Transverse colon (tissue), 4 donors: ENCODE measurements at regions not wholly inside any gene's neighbourhood (a gene's known extent, or its start where the extent isn't known, plus 50 kb on each side); places are given as distances from the start of the nearest gene placed in this dataset.

Experiments used
- DNase-seq: peaks from one replicate; pipeline ENCODE4 v3.0.0-alpha.2; 2019
- H3K27ac ChIP-seq, 4 donors: fragments of 200-600 bp; sonication (generic); 2 replicates each; pipeline ENCODE4 v1.5.1; 2016 to 2018; ENCODE audit warnings: inconsistent platforms in 4 of 4
- H3K27me3 ChIP-seq: fragments of 200-600 bp; sonication (generic); 2 replicates; pipeline ENCODE4 v1.5.1; 2017; ENCODE audit warnings: inconsistent platforms
- H3K36me3 ChIP-seq, 4 donors: fragments of 200-600 bp; sonication (generic); 2 replicates each; pipeline ENCODE4 v1.5.1; 2017 to 2019; ENCODE audit warnings: inconsistent platforms in 4 of 4
- H3K4me1 ChIP-seq, 4 donors: fragments of 200-600 bp; sonication (generic); 2 replicates each; pipeline ENCODE4 v1.5.1; 2017 to 2020; ENCODE audit warnings: inconsistent platforms in 4 of 4
- H3K4me3 ChIP-seq, 4 donors: fragments of 200-600 bp; sonication (generic); 1 replicate in 1 of 4; 2 replicates in 3 of 4; pipeline versions ENCODE4 v1.5.1 to v1.6.1; 2017 to 2019; ENCODE audit warnings: inconsistent platforms in 4 of 4
- H3K9me3 ChIP-seq, 2 donors: fragments of 200-600 bp; sonication (generic); 2 replicates each; pipeline ENCODE4 v1.5.1; 2017 to 2019; ENCODE audit warnings: inconsistent platforms in 2 of 2
- EP300 ChIP-seq: sonication (generic); formaldehyde crosslinking; IDR thresholded peaks from one replicate; pipeline ENCODE4 v1.6.1; 2017; ENCODE audit warnings: antibody characterized with exemption, low read depth
- POLR2A ChIP-seq: fragments of 450-650 bp; IDR thresholded peaks from one replicate; pipeline ENCODE4 v1.6.1; 2016; ENCODE audit warnings: antibody characterized with exemption, mild to moderate bottlenecking, moderate library complexity
- POLR2AphosphoS5 ChIP-seq, 3 donors: sonication (generic); formaldehyde crosslinking; IDR thresholded peaks; one replicate each; pipeline ENCODE4 v1.6.1; 2016; ENCODE audit warnings: antibody characterized with exemption in 3 of 3
- WGBS, 2 donors: methylation state at CpG; one replicate each; pipeline ENCODE4 v1.1.5; 2018; ENCODE audit warnings: low coverage in 1 of 2; 5-methylcytosine and 5-hydroxymethylcytosine counted together
- in situ Hi-C, 4 donors: fragments of 200-750 bp; cut with MboI; loops; one replicate each; pipeline versions ENCODE4 v1.15.0 to v1.15.1; 2017; ENCODE audit warnings: low sequenced_read_pairs in 3 of 4, low pct_ligation_motif_present in 1 of 4, low pct_unique_long_range_greater_than_20kb in 1 of 4
- intact Hi-C: fragments of 100-400 bp; cut with DNase I; formaldehyde crosslinking; loops from one replicate; pipeline ENCODE4 v1.15.1; 2023; ENCODE audit warnings: low total_unique reads
- TF ChIP-seq, protein P1 (sequence below), 5 experiments: fragments of 200-600 bp in 3 of 5; fragments of 450-650 bp in 2 of 5; sonication (generic) in 3 of 5; IDR thresholded peaks; 1 replicate in 2 of 5; 2 replicates in 3 of 5; pipeline ENCODE4 v1.5.1; 2016 to 2017; ENCODE audit warnings: antibody characterized with exemption in 5 of 5, inconsistent platforms in 3 of 5, mild to moderate bottlenecking in 2 of 5, moderate library complexity in 1 of 5

DNA sequence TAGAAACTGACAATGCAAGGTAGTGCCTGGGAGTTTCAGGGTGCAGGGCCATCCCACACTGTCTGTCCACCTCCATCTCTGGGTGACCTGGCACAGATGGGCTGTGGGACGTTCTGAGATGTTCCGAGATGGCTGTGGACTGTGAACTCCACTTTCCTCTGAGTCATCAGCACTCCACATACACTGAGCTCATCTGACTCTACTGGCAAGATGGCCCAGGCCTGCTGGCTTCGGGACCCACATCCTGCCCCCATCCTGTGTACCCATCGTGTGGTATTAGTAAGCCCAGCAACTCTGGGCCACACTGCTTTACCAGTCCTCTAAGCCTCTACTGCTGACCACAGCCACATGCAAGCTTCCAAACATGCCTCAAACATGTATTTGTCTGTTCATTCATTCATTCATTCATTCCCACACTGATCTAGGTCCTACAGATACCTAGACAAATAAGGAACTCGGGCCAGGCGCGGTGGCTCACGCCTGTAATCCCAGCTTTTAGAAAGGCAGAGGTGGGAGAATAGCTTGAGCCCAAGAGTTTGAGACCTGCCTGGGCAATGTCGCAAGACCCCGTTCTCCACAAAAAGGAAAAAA is 124.8 kb upstream of the CXCR4 start:
- in situ Hi-C loops: no loop called here

DNA sequence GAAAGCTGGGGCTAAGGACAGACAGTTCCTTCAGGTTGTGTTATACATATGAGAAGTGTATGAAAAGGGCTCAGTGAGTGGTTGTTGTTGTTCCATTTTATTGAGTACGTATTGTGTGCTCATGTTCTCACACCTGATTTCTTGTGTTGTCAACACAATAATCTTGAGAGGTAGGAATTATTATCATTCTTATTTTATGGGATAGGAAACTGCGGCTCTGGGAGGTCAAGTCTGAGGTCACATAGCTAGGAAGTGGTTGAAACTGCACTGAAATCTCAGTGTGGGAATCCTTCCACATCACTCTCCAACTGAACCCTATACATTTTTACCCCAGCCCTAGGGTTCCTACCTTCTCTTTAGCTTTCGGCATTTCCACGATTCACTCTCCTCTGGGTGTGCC is 124.2 kb upstream of the CXCR4 start:
- 83 to 88% methylated on average over 4 of the region's 4 CpGs for WGBS, 2 donors
- no peak for DNase-seq
- no peaks in the 10 kb centered on the region for H3K27me3 ChIP-seq
- in situ Hi-C loops (no loop called here), intact Hi-C loops (no loop called here)
- no peaks in the 10 kb centered on the region for H3K9me3 ChIP-seq
- TF ChIP-seq POLR2A: no peak
- TF ChIP-seq POLR2AphosphoS5 (IDR thresholded peaks at IDR 0.05): no peak
- TF ChIP-seq, protein P1, sequence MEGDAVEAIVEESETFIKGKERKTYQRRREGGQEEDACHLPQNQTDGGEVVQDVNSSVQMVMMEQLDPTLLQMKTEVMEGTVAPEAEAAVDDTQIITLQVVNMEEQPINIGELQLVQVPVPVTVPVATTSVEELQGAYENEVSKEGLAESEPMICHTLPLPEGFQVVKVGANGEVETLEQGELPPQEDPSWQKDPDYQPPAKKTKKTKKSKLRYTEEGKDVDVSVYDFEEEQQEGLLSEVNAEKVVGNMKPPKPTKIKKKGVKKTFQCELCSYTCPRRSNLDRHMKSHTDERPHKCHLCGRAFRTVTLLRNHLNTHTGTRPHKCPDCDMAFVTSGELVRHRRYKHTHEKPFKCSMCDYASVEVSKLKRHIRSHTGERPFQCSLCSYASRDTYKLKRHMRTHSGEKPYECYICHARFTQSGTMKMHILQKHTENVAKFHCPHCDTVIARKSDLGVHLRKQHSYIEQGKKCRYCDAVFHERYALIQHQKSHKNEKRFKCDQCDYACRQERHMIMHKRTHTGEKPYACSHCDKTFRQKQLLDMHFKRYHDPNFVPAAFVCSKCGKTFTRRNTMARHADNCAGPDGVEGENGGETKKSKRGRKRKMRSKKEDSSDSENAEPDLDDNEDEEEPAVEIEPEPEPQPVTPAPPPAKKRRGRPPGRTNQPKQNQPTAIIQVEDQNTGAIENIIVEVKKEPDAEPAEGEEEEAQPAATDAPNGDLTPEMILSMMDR (IDR thresholded peaks at IDR 0.05): no peak
- no peak for TF ChIP-seq EP300
- H3K4me1 ChIP-seq: peaks cover 0 to 29% (median 6%) of the 10 kb centered on the region in 4 donors
- H3K4me3 ChIP-seq: no peak overlapping the region
- H3K36me3 ChIP-seq: no peaks in the 10 kb centered on the region
- no peak overlapping the region for H3K27ac ChIP-seq

More for the DNA sequence above, 124.8 kb upstream of the CXCR4 start:
- H3K4me1 ChIP-seq: peaks cover 0 to 27% (median 6%) of the 10 kb centered on the region in 4 donors
- no peak overlapping the region for H3K4me3 ChIP-seq
- H3K27ac ChIP-seq: no peak overlapping the region
- TF ChIP-seq, protein P1 (IDR thresholded peaks at IDR 0.05): no peak
- TF ChIP-seq POLR2AphosphoS5 (IDR thresholded peaks at IDR 0.05) (no peak), POLR2A (no peak), EP300 (no peak)
- no peaks in the 10 kb centered on the region for H3K9me3 ChIP-seq
- no peaks in the 10 kb centered on the region for H3K27me3 ChIP-seq
- WGBS, 2 donors: 76 to 79% methylated on average over 7 to 9 of the region's 10 CpGs
- peak; percentile 32 for DNase-seq
- intact Hi-C loops: no loop called here
- no peaks in the 10 kb centered on the region for H3K36me3 ChIP-seq

DNA sequence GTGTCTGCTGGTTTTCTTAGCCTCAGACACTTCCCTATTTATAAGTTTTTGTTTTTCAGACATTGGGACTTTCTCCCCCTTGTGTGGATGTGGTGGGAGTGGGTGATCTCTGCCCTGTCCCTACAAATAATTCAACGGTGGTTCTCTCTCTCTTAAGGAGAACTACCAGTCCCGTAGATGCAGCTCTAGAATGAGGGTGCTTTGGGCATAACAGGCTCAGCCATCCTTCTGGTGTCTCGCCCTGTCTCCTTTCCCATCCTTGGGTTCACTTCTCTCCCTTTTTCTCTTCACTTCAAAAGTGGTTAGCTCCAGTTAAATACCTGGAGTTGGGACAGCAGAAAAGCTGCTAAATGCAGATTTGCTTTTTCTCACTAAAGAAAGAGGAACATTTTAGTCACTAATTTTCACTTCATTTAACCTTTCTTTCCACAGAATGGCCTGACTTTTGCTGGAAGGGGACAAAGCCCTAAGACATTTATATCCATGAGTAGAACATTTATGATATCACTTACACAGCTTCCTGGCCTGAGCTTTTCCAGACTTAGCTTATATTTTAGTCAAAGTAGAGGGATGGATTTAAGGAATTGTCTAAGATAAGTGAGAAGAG is 121.2 kb upstream of the CXCR4 start:
- Histone ChIP-seq H3K36me3 (no peaks in the 10 kb centered on the region), H3K4me1 (peaks cover 0 to 28% (median 6%) of the 10 kb centered on the region in 4 donors), H3K27ac (peak overlapping the region; percentile 52 to 86 (median 74)), H3K27me3 (no peaks in the 10 kb centered on the region), H3K9me3 (no peaks in the 10 kb centered on the region), H3K4me3 (no peak overlapping the region)
- in situ Hi-C loops (no loop called here), intact Hi-C loops (no loop called here)
- TF ChIP-seq, protein P1 (IDR thresholded peaks at IDR 0.05): no peak
- peak; percentile 35 for TF ChIP-seq POLR2A
- DNase-seq: no peak
- WGBS, 2 donors: 62 to 100% methylated on average over 1 to 3 of the region's 3 CpGs

DNA sequence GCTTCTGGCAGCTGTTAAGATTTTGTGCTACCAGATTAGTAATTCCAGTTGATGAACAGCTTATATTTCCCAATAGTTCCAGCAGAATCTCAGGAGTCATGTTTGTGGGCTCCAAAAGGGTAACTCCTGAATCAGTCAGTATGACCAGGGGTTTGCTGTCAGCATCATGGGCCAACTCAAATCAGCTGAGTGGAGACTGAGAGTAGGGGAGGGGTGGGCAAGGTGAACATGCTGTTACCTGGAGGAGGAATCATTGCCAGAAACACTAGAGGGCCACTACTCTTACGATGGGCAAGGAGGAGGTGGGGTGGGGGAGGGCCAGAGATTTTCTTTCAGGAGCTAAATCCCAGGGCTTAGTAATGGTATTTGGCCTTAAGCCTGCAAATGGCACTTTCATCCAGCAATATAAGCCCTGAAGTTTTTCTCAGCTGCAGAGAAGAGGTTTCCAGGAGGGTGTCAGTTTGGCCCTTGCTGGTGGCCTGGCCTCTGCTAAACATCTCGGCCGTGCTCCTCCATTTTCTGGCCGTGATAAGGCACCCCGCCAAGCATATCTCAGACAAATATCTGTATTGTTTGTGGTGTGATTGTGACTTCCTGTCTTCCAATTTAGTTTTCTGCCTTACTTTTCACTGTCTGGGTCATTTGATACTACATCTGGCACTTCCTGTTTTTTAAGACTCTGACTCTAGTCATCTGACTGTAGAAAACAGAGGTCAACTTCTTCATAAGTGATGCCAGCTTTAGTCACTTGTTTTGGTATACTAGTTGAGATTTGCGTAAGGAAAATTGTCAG is 120.5 kb upstream of the CXCR4 start:
- peak in 1 of 3 donors; percentile 15 for TF ChIP-seq POLR2AphosphoS5 (IDR thresholded peaks at IDR 0.05)
- peak; percentile 71 for TF ChIP-seq EP300
- TF ChIP-seq POLR2A: no peak
- no peak overlapping the region for H3K4me3 ChIP-seq
- H3K27me3 ChIP-seq: no peaks in the 10 kb centered on the region
- H3K36me3 ChIP-seq: no peaks in the 10 kb centered on the region
- peaks cover 0 to 28% (median 6%) of the 10 kb centered on the region in 4 donors for H3K4me1 ChIP-seq
- WGBS, 2 donors: 52 to 73% methylated on average over 5 to 6 of the region's 6 CpGs
- peak overlapping the region; percentile 52 to 86 (median 74) for H3K27ac ChIP-seq
- no peak for DNase-seq
- in situ Hi-C loops (no loop called here), intact Hi-C loops (no loop called here)
- no peaks in the 10 kb centered on the region for H3K9me3 ChIP-seq
